OCI-LY3 (cell line): ENCODE measurements at regions not wholly inside any gene's neighbourhood (a gene's known extent, or its start where the extent isn't known, plus 50 kb on each side); places are given as distances from the start of the nearest gene placed in this dataset.

ENCODE experiments used
- CTCF ChIP-seq: fragments of 200-600, 300-600 bp; sonication (generic); IDR thresholded peaks from 2 replicates; pipeline ENCODE4 v1.5.1; 2014; ENCODE audit warnings: antibody characterized with exemption, low read length, low read depth
- EZH2phosphoT487 ChIP-seq: fragments of 200-600 bp; shearing (Covaris generic); IDR thresholded peaks from 2 replicates; pipeline ENCODE4 v1.6.1; 2018; ENCODE audit warnings: antibody characterized with exemption, mixed run types, low read depth

- no peak for TF ChIP-seq CTCF
- TF ChIP-seq EZH2phosphoT487 = no peak
Measured at GRCh38 chr1:5576011-5576672, 416.1 kb downstream of the NPHP4 start.
